K562 (cell line): ENCODE measurements at regions not wholly inside any gene's neighbourhood (a gene's known extent, or its start where the extent isn't known, plus 50 kb on each side); places are given as distances from the start of the nearest gene placed in this dataset.

Source experiments
- ATAC-seq: fragments of 200-7000 bp; cut with Tn5 transposase; 3 replicates; pipeline ENCODE4 v1.9.1; 2020; ENCODE audit warnings: moderate library complexity
- BruUV-seq: library from RNA; stranded (reverse); fragments of 400-500 nt; replicated peaks from 2 replicates; lab custom pipeline; 2021; lab: Mats Ljungman, UMichigan
- CTCF ChIA-PET: fragments of 300-600 bp; formaldehyde crosslinking; extraction: SDS; loops from one replicate; lab custom pipeline; 2021; ENCODE audit warnings: low intra/inter-chr PET ratio; lab: Yijun Ruan, JAX
- POLR2A ChIA-PET: fragments of 300-600, 350-650 bp; sonication (Branson Sonifier 250); formaldehyde crosslinking; extraction: SDS; loops from one replicate; lab custom pipeline; 2021; ENCODE audit warnings: antibody characterized with exemption, inconsistent platforms; lab: Yijun Ruan, JAX
- DNase-seq, 4 experiments: peaks; one replicate each; pipeline versions ENCODE4 v3.0.0 to v3.0.0-alpha.2; 2011 to 2018; ENCODE audit warnings: low spot score in 3 of 4, mixed read lengths in 3 of 4; ENCODE audit errors: extremely low read depth in 1 of 4
- FAIRE-seq: peaks from 2 replicates; lab custom pipeline; 2011; peaks lifted over from hg19 to GRCh38; lab: Jason Lieb, UNC
- H2AFZ ChIP-seq: 2 replicates; pipeline ENCODE4 v1.6.0; 2011; ENCODE audit warnings: low read depth, low read length, control low read depth, inconsistent platforms
- H3K27ac ChIP-seq: fragments of 200-600 bp; 3 replicates; pipeline ENCODE4 v1.8.0; 2011; ENCODE audit warnings: low read depth, mild to moderate bottlenecking, control low read depth, inconsistent platforms, low read length, moderate library complexity, mixed read lengths; ENCODE audit errors: extremely low read depth
- H3K27me3 ChIP-seq, 2 experiments: fragments of 300-600 bp in 1 of 2; 2 replicates in 1 of 2; 3 replicates in 1 of 2; pipeline versions ENCODE4 v1.6.0 to v1.8.0; 2011; ENCODE audit warnings: inconsistent platforms in 2 of 2, low read length in 2 of 2, mild to moderate bottlenecking in 1 of 2, mixed read lengths in 1 of 2, moderate library complexity in 1 of 2; ENCODE audit not compliant: control insufficient read depth in 2 of 2, insufficient read depth in 2 of 2
- H3K36me3 ChIP-seq: fragments of 300-600 bp; 3 replicates; pipeline ENCODE4 v1.8.0; 2011; ENCODE audit warnings: mild to moderate bottlenecking, low read length, inconsistent platforms; ENCODE audit not compliant: control insufficient read depth, insufficient read depth
- H3K4me1 ChIP-seq, 2 experiments: fragments of 200-600 bp in 1 of 2; replicated peaks in 1 of 2; 2 replicates in 1 of 2; 3 replicates in 1 of 2; pipeline versions ENCODE4 v1.5.1 to v1.8.0; 2011; ENCODE audit warnings: inconsistent platforms in 2 of 2, low read length in 2 of 2, mild to moderate bottlenecking in 1 of 2, mixed read lengths in 1 of 2, moderate library complexity in 1 of 2; ENCODE audit not compliant: control insufficient read depth in 2 of 2, insufficient read depth in 2 of 2
- H3K4me2 ChIP-seq: 2 replicates; pipeline ENCODE4 v1.6.1; 2011; ENCODE audit warnings: low read length, control low read depth, inconsistent platforms, mixed read lengths; ENCODE audit not compliant: insufficient read depth
- H3K4me3 ChIP-seq: fragments of 200-600 bp; sonication (generic), shearing (Covaris generic); 2 replicates; pipeline ENCODE4 v1.5.1; 2016; ENCODE audit warnings: control low read depth, inconsistent platforms
- H3K79me2 ChIP-seq: fragments of 200-600 bp; 3 replicates; pipeline ENCODE4 v1.8.0; 2011; ENCODE audit warnings: low read length, inconsistent platforms; ENCODE audit not compliant: control insufficient read depth, insufficient read depth
- H3K9ac ChIP-seq, 2 experiments: 2 replicates each; pipeline versions ENCODE4 v1.6.0 to v1.6.1; 2011; ENCODE audit warnings: low read depth in 2 of 2, low read length in 2 of 2, control low read depth in 1 of 2, inconsistent platforms in 1 of 2, mild to moderate bottlenecking in 1 of 2, mixed read lengths in 1 of 2; ENCODE audit not compliant: insufficient read depth in 1 of 2
- H3K9me1 ChIP-seq: one replicate; pipeline ENCODE4 v1.6.0; 2011; ENCODE audit warnings: inconsistent platforms, mild to moderate bottlenecking, low read length, moderate library complexity; ENCODE audit not compliant: control insufficient read depth, insufficient read depth
- H3K9me3 ChIP-seq: replicated peaks from 2 replicates; pipeline ENCODE4 v1.5.1; 2011; ENCODE audit warnings: low read depth, low read length, inconsistent platforms; ENCODE audit not compliant: control insufficient read depth, insufficient read depth
- H4K20me1 ChIP-seq: replicated peaks from 2 replicates; pipeline ENCODE4 v1.6.1; 2011; ENCODE audit warnings: low read length, inconsistent platforms, mixed read lengths; ENCODE audit not compliant: control insufficient read depth, insufficient read depth
- E2F1 ChIP-seq: sonication (generic); formaldehyde crosslinking; IDR thresholded peaks from 2 replicates; pipeline ENCODE4 v1.8.1; 2023; ENCODE audit warnings: mild to moderate bottlenecking, missing genetic modification reagents, moderate library complexity
- E2F6 ChIP-seq, 2 experiments: IDR thresholded peaks; 2 replicates each; pipeline ENCODE4 v1.6.1; 2011; ENCODE audit warnings: borderline replicate concordance in 1 of 2, control low read depth in 1 of 2, low read depth in 1 of 2, low read length in 1 of 2, mild to moderate bottlenecking in 1 of 2, mixed read lengths in 1 of 2, moderate library complexity in 1 of 2; ENCODE audit not compliant: insufficient read depth in 1 of 2, insufficient read length in 1 of 2, poor library complexity in 1 of 2, severe bottlenecking in 1 of 2; ENCODE audit errors: extremely low read depth in 1 of 2
- ETV5 ChIP-seq: sonication (generic); formaldehyde crosslinking; IDR thresholded peaks from 2 replicates; pipeline ENCODE4 v1.4.0; 2020; ENCODE audit warnings: low read depth, mild to moderate bottlenecking, missing genetic modification reagents
- KLF13 ChIP-seq: fragments of 450-650 bp; IDR thresholded peaks from 2 replicates; pipeline ENCODE4 v1.6.1; 2016; ENCODE audit warnings: missing genetic modification characterization, low read depth, mild to moderate bottlenecking, missing compliant biosample characterization, moderate library complexity, borderline replicate concordance
- RBM14 ChIP-seq: fragments of 200-400 bp; formaldehyde crosslinking; IDR thresholded peaks from 2 replicates; pipeline ENCODE4 v1.6.1; 2018; ENCODE audit warnings: low read depth, mild to moderate bottlenecking, low read length, moderate library complexity, borderline replicate concordance; ENCODE audit not compliant: insufficient read depth
- SMAD4 ChIP-seq: fragments of 250-450 bp; sonication (Bioruptor Pico); conservative IDR thresholded peaks from 2 replicates; pipeline ENCODE4 v1.8.0; 2021; ENCODE audit warnings: inconsistent platforms, mild to moderate bottlenecking, moderate library complexity
- SRF ChIP-seq, 2 experiments: fragments of 250-450, 450-650 bp in 1 of 2; sonication (Bioruptor Pico) in 1 of 2; sonication (generic) in 1 of 2; formaldehyde crosslinking; IDR thresholded peaks; 2 replicates each; pipeline versions ENCODE4 v1.5.0 to v1.5.1; 2020 to 2022; ENCODE audit warnings: mild to moderate bottlenecking in 1 of 2, missing genetic modification reagents in 1 of 2
- ZNF384 ChIP-seq: IDR thresholded peaks from 2 replicates; pipeline ENCODE4 v1.6.1; 2012; ENCODE audit warnings: low read depth, low read length, improper control_type of control experiment
- ZNF408 ChIP-seq: fragments of 250-450 bp; sonication (Bioruptor Pico); IDR thresholded peaks from 2 replicates; pipeline ENCODE4 v1.4.0; 2020; ENCODE audit warnings: low read depth, mild to moderate bottlenecking, moderate library complexity
- ZNF717 ChIP-seq: fragments of 250-450 bp; sonication (Bioruptor Pico); IDR thresholded peaks from 2 replicates; pipeline ENCODE4 v1.5.0; 2021
- WGBS: fragments of 100-300 bp; shearing (Covaris generic); methylation state at CpG from one replicate; pipeline ENCODE4 v1.1.6; 2016; ENCODE audit warnings: low coverage, mixed read lengths; ENCODE audit not compliant: insufficient coverage; ENCODE audit errors: missing lambda C conversion rate; 5-methylcytosine and 5-hydroxymethylcytosine counted together
- in situ Hi-C: fragments of 300-500 bp; cut with MboI; formaldehyde crosslinking; loops from 4 replicates; pipeline ENCODE4 v1.15.0; 2018; ENCODE audit warnings: inconsistent platforms, mixed read lengths
- intact Hi-C: fragments of 100-400 bp; cut with micrococcal nuclease; formaldehyde crosslinking; loops from 2 replicates; pipeline ENCODE4 v1.14.2; 2022
- TF ChIP-seq, protein P1 (sequence below): fragments of 250-450 bp; sonication (Bioruptor Pico); IDR thresholded peaks from 2 replicates; pipeline ENCODE4 v1.4.0; 2020; ENCODE audit warnings: mild to moderate bottlenecking
- TF ChIP-seq, protein P2 (sequence below): sonication (generic); formaldehyde crosslinking; IDR thresholded peaks from 2 replicates; pipeline ENCODE4 v1.8.1; 2023; ENCODE audit warnings: mild to moderate bottlenecking, missing genetic modification reagents
- TF ChIP-seq, protein P3 (sequence below): fragments of 250-450 bp; sonication (Bioruptor Pico); IDR thresholded peaks from 2 replicates; pipeline ENCODE4 v1.8.0; 2021; ENCODE audit warnings: borderline replicate concordance, mild to moderate bottlenecking, moderate library complexity; ENCODE audit not compliant: poor library complexity, severe bottlenecking

- TF ChIP-seq E2F6 (IDR thresholded peaks at IDR 0.05; ENCODE audit: borderline replicate concordance in 1 of 2, extremely low read depth in 1 of 2, insufficient read depth in 1 of 2, insufficient read length in 1 of 2, low read depth in 1 of 2, low read length in 1 of 2, poor library complexity in 1 of 2, severe bottlenecking in 1 of 2): no peak
- TF ChIP-seq E2F1 (CRISPR knock-in tag): no peak
Measured at GRCh38 chr17:5700745-5701144, 116.4 kb upstream of the NLRP1 start (continued).

DNA sequence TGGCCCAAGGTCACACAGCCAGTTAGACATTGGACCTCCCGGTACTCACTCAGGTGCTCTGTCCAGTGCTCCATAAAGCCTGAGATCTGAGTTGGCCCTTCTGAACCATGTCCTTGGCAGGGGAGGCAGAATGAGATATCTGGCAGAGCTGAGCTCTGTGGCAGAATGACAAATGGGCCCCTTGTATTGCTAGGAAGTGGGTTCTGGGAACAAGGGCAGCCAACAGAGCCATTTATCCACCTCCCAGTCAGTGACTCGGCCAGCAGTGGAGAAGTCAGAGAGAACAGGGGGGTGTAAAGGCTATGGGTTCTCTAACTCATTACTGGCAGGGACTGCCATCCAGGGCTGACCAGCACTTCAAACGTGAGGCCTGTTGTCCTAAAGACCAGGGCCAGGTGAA, 117.1 kb upstream of the NLRP1 start:
- Histone ChIP-seq H3K9ac (no peak overlapping the region), H3K4me2 (no peak overlapping the region), H2AFZ (no peak overlapping the region), H3K4me1 (no peaks in the 10 kb centered on the region), H3K36me3 (no peaks in the 10 kb centered on the region), H4K20me1 (no peaks in the 10 kb centered on the region), H3K9me1 (no peaks in the 10 kb centered on the region), H3K27ac (no peak overlapping the region), H3K27me3 (no peaks in the 10 kb centered on the region; a peak in 1 of 5 replicates), H3K4me3 (no peak overlapping the region), H3K79me2 (no peaks in the 10 kb centered on the region), H3K9me3 (no peaks in the 10 kb centered on the region)
- ChIA-PET CTCF (no interaction called here), POLR2A (no interaction called here)
- WGBS: 4% methylated on average over 3 of the region's 3 CpGs
- TF ChIP-seq RBM14: no peak
- no peak for TF ChIP-seq SRF (CRISPR knock-in tag; IDR thresholded peaks at IDR 0.05)
- no peak for TF ChIP-seq KLF13 (tag)
- TF ChIP-seq ZNF717 (CRISPR knock-in tag): no peak
- no peak for TF ChIP-seq ZNF408 (CRISPR knock-in tag)
- TF ChIP-seq ZNF384: no peak
- no peak for TF ChIP-seq ETV5 (CRISPR knock-in tag)
- TF ChIP-seq, protein P1, sequence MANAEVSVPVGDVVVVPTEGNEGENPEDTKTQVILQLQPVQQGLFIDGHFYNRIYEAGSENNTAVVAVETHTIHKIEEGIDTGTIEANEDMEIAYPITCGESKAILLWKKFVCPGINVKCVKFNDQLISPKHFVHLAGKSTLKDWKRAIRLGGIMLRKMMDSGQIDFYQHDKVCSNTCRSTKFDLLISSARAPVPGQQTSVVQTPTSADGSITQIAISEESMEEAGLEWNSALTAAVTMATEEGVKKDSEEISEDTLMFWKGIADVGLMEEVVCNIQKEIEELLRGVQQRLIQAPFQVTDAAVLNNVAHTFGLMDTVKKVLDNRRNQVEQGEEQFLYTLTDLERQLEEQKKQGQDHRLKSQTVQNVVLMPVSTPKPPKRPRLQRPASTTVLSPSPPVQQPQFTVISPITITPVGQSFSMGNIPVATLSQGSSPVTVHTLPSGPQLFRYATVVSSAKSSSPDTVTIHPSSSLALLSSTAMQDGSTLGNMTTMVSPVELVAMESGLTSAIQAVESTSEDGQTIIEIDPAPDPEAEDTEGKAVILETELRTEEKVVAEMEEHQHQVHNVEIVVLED (CRISPR knock-in tag): no peak
- TF ChIP-seq, protein P2, sequence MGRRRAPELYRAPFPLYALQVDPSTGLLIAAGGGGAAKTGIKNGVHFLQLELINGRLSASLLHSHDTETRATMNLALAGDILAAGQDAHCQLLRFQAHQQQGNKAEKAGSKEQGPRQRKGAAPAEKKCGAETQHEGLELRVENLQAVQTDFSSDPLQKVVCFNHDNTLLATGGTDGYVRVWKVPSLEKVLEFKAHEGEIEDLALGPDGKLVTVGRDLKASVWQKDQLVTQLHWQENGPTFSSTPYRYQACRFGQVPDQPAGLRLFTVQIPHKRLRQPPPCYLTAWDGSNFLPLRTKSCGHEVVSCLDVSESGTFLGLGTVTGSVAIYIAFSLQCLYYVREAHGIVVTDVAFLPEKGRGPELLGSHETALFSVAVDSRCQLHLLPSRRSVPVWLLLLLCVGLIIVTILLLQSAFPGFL (CRISPR knock-in tag): no peak
- TF ChIP-seq SMAD4 (CRISPR knock-in tag): no peak
- TF ChIP-seq, protein P3, sequence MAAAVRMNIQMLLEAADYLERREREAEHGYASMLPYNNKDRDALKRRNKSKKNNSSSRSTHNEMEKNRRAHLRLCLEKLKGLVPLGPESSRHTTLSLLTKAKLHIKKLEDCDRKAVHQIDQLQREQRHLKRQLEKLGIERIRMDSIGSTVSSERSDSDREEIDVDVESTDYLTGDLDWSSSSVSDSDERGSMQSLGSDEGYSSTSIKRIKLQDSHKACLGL (CRISPR knock-in tag): no peak
- in situ Hi-C loops: loop anchor here (25.0 kb wide), 1 partner anchor 711 kb away; no protein-coding TSS in a partner anchor
- ATAC-seq (no peak), DNase-seq (no peak), FAIRE-seq (no peak)
- intact Hi-C loops: no loop called here
- BruUV-seq: no TSS peak
